HG03095 (cell line): ENCODE measurements at regions not wholly inside any gene's neighbourhood (a gene's known extent, or its start where the extent isn't known, plus 50 kb on each side); places are given as distances from the start of the nearest gene placed in this dataset.

Source experiments
- ATAC-seq: cut with Tn5 transposase; IDR thresholded peaks from one replicate; pipeline ENCODE4 v1.9.1; 2021; ENCODE audit warnings: moderate library complexity; ENCODE audit not compliant: unreplicated experiment

- ATAC-seq, result no peak
Measured at GRCh38 chr7:41148521-41148951, 554.4 kb downstream of the INHBA start.

DNA sequence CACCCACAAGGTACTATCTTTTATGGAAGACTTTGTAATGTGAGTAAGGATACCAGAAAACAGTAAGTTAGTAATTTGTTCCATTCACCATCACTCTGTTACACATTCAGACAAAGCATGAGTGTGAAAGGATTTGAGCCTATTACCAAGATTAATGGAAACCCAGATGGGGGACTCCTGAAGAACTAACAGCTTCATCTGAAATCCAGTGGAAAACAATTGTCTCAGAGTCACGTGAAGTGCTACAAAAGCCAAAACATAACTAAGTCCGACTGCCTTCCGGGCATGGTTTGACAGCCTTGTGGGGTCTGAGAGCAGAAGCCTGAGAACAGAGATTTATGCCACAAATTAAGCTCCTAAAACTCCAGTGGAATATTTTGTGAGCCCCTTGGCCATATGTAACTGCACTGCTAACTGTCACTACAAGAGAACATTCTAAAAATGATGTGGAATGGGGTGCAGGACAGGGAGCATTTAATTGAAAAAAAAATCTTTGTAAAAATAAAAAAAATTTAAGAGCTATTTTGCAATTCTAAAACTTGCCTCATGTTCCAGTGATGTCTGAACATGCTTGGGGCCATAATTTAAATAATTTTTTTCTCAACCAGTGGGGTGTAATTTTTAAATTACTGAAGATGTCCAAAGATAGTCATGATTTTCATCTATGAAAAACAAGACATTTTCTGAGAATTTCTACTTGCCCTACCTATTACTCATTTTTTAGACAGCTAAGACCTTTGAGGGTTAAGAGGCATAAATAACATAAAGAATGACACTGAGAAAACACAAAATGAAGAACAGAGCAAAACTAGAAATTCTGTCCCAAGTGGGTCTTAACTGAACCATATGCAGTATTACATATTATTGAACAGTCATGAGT, 555.0 kb downstream of the INHBA start:
- ATAC-seq, result no peak

DNA sequence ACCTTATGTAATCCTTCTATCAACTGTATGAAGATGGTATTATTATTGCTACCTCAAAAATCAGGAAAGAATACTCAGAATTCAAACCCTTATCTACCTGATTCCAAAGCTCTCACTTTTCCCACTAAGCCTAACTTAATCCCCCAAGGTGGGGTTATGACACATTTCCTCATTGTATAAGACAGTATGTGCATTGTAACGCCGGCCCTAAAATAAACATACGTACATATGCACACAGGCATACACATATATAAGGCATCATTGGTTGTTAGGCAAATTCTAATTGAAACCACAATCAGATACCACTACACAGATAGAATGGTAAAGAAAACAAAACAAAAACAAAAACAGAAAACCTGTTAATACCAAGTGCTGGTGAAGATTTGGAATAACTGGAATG, 556.5 kb downstream of the INHBA start:
- no peak for ATAC-seq

GRCh38 chr7:41145656-41146055, 557.2 kb downstream of the INHBA start:
- ATAC-seq, result no peak

DNA sequence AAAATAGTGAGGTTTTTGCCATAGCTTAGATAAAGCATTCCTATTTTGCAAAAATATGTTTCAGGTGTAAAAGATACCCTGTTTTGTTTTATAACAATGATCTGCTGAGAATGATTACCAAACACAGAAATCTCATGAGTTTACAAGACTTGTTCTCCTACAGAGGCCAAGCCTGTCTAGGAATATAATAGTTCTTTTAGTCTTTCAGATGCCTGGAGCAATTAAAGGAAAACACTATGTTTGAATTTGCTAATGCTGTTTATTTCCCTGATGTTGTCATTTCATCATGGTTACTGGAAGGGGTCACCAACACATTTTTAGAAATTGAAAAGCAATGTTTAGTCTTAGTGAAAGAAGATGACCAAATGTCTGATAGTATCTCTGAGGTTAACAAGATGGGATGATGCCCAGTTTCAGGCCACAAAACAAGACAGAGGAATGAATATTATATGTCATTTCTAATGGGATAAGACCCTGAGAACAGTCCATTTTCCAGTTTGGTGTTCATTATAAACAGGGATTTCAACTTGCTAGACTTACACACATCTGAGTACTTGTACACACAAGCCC, 559.9 kb downstream of the INHBA start:
- ATAC-seq, result no peak

GRCh38 chr7:41139789-41140188, 563.1 kb downstream of the INHBA start:
- no peak for ATAC-seq

DNA sequence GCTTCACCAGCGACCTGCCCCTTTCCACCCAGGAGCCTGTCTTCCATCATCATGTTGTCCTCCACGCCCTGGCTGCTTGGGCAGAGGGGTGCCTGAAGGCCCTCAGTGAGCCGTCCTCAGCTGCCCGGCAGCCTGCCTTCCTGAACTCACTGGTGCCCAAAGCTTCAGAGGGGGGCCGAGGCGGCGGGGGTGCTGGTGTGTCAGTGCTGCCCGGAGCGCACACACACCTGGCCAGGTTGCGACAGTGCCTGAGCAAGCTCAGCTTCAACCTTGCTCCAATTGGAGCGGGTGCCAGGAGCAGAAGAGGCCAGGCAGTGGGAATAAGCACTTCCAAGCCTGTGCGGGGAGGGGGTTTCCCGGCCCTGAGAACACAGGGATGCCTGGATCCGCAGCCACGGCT, 566.3 kb downstream of the INHBA start:
- no peak for ATAC-seq

GRCh38 chr7:41135511-41135910, 567.4 kb downstream of the INHBA start:
- ATAC-seq, result no peak

DNA sequence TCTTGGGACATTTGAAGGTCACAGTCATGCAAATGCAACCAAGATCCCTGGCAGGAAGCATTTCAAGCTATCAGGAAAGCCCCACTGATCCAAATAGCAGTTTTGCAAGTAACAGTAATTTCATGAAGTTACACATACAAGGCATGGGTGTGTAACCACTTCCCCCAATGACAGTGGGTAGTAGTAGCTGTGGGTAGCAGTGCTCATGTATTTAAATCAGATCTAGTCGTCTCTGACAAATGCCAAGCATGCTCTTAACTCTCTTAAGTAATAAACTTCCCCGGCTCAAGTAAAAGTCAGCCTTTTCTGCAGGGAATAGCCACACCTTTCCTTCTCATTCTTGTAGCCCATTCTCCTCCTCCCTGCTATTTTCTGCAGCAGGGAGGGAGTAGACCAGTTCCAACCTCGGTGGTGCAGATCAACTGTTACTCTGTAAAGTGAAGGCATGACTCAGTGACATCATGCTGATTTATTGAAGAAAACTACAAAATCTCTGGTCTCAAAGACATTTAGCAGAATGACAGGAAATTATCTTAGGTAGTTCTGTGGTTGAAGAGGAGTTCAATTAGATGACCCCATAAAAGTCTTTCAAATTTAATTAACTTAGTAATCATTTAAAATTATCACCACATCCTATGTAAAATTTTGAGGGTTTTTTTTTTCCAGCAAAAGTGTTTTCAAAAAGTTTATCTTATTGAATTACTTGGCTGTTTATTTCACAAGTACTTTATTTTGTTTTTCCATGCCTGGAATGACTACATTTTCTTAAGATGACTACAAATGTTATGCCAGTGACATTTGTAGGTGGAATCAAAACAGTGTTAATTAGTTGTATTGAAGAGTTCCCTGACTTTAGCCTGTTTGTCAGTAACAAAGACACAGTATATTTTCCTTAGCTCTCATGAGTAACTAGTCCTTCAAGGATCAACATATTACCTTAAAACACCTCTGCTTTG, 568.3 kb downstream of the INHBA start:
- ATAC-seq, result peak; percentile 90

DNA sequence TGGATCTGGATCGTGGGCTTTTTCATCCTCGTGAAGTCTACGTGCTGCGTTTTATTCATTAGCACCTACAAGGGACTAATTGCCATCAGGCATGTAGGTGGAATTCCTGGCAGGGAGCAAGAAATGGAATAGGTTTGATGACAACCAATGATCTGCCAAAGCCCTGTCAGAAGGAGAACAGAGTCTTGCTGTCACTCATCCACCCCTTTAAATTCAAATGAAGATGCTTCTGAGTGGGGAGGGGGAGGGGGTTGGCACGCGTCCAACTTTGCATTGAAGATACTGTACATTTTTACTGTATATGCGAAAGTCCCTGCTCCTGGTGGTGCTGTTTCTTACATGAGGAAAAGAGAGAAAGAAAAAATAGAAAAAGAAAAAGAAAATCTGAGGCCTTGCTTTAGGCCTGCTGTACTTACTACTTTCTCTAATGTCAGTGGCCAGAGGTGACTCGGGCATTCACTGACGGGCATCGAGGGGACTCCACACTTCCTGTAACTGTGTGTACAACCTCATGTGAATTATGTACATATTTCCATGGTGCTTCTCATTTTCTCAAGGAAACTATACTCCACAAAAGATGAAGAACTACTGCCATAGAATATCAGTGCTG, 569.1 kb downstream of the INHBA start:
- peak; percentile 35 for ATAC-seq

DNA sequence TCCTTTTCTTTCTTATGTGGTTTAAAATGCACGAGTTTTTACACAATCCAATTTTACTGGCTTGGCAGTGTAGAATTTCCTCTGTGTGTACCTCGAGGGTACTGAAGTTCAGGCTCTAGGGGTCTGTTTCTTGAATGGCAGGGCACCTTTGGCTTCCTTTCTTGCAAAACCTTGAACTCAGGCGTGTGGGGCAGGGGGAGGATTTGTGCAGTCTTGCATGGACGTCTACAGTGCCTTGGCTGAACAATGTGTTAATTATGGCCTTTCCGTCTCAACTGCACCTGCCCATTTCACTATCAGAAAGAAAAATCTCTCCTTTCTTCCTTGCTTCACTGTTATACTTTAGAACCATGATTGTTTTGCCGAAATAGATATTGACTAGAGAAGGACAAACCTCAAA, 570.9 kb downstream of the INHBA start:
- ATAC-seq, result no peak

DNA sequence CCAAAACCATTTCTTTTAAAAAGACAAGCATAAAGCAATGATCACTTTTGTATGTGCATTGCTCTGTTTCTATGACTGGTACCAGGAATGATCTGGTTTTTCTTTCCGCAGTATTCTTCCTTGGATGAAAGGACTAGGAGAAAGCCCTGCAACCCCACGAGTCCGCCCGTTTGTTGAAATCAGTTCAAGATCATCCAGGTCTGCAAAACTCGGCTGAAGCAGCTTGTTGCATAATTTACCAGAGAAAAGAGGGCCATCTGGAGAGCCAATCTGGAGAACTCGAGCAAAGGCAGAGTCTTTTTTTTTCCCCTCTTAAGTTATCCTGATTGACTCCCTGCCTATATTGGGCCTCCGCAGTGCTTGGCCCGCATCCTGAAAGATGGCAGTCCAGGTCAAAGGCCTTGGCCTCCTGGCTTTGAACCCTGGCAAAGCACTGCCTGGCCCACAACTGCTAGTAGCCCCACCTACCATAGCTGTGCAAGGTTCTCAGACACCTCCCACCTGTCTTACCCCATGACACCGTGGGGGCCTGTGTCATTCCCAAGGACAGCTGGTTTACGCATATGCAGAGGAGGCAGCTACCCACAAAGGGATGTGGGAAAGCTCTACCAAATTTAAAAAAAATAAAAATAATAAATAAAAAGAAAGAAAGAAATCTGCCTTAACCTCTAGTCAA, 572.2 kb downstream of the INHBA start:
- ATAC-seq, result no peak

GRCh38 chr7:41130086-41130485, 572.8 kb downstream of the INHBA start:
- no peak for ATAC-seq

- no peak for ATAC-seq
Measured at GRCh38 chr7:41125343-41125742, 577.5 kb downstream of the INHBA start.

DNA sequence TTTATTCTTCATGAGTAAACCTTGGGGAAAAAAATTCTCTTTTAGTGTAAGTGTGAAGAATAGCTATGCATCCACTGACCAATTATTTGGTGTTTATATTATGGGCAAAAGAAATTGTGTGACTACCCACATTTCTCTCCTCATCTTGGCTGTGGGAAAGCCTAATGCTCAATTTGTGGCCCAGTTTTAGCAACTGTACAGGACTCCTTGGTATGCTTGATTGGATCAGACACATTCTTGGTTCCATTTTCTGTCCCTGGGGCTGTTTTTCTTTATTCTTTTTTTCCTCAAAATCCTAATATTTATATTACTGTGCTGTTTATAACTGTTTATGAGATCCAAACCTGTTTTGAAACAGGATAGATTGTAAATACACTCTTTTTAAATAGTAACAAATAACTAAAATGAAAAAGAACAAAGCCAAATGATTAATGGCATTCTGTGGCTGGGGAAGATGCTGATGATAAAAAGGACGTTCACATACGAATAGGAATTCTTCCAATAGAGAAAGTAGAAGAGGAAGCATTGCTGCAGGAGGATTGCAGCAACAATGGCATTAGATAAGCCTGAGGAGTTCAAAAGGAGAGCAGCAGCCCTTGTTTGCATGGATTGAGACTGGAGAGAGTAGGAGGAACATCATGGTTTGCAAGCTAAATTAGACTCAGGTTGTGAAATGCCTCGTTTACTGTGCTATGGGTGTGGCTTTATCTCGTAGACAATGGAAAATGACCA, 580.5 kb downstream of the INHBA start:
- no peak for ATAC-seq

DNA sequence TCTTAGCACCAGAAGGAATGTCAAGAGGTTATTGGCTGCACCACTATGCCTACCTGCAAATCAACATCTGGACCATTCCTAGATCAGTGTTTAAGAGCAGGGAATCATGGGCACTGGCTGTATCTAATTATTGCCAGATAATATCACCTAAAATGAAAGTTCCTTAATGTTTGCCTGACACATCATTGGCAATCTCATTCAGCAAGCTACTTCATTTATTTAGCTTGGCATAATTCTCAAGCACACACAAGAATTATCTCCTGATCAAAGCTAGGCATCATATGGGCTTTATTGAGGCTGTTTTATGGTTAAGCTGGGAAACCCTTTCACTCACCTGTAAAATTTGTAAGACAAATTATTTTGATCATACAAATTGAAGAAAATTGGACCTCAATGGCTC, 581.7 kb downstream of the INHBA start:
- no peak for ATAC-seq

DNA sequence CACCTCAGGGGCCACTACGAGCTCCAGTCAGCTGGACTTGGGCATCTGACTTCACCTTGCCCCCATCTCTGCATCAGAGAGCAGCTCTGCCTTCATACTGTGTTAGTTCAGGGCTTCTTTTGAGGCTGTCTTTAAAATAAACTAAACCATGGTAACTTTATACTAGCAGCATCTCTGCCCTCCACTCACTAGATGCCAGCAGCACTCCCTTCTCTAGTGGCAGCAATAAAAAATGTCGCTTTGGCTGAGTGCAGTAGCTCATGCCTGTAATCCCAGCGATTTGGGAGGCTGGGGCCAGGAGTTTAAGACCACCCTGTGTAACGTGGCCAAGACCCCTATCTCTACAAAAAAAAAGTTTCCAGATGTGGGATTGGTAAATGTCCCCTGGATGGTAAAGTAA, 584.4 kb downstream of the INHBA start:
- ATAC-seq, result no peak

GRCh38 chr7:41117431-41117830, 585.5 kb downstream of the INHBA start:
- no peak for ATAC-seq

- no peak for ATAC-seq
Measured at GRCh38 chr7:41116817-41117216, 586.1 kb downstream of the INHBA start.

GRCh38 chr7:41116337-41116736, 586.6 kb downstream of the INHBA start:
- no peak for ATAC-seq
